GM20431 (cell line): ENCODE measurements at regions not wholly inside any gene's neighbourhood (a gene's known extent, or its start where the extent isn't known, plus 50 kb on each side); places are given as distances from the start of the nearest gene placed in this dataset.

ENCODE experiments used
- in situ Hi-C: fragments of 300-500 bp; cut with MseI, MboI; formaldehyde crosslinking; loops from one replicate; pipeline ENCODE4 v1.15.0; 2020; ENCODE audit warnings: low sequenced_read_pairs; ENCODE audit not compliant: unreplicated experiment

DNA sequence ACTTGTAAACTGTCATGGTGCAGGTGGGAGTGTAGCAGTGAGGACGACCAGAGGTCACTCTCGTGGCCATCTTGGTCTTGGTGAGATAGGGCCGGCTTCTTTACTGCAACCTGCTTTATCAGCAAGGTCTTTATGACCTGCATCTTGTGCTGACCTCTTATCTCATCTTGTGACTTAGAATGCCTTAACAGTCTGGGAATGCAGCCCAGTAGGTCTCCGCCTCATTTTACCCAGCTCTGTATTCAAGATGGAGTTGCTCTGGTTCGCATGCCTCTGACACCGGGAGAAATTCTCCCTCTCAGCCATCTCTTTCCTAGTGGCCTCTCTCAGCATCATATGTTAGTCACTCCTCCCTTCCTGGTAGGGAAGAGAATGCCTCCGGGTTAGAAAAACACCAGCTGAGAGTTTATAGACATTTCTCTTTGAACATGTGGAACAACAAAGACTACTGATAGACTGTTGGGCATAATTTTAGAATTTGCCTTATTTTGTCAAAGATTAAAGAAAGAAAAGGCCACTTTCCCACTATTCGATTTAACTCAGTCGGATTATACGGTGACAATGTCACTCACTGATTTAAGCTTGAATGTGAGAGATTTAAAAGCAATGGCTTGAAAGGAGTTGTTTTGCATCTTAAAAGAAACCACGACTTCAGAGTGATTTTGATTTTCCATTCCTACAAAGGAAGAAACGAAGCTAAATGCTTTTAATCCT lies 67.9 kb upstream of the SNX9 start:
- in situ Hi-C loops = loop anchor here (10.0 kb wide), 1 partner anchor 110 kb away; no protein-coding TSS in a partner anchor

GRCh38 chr6:157755746-157756411 lies 67.2 kb upstream of the SNX9 start:
- in situ Hi-C loops = loop anchor here (10.0 kb wide), 1 partner anchor 109 kb away; no protein-coding TSS in a partner anchor

- in situ Hi-C loops = loop anchor here (10.0 kb wide), 1 partner anchor 108 kb away; no protein-coding TSS in a partner anchor
These were observed 66.2 kb upstream of the SNX9 start for GRCh38 chr6:157756708-157757429.

DNA sequence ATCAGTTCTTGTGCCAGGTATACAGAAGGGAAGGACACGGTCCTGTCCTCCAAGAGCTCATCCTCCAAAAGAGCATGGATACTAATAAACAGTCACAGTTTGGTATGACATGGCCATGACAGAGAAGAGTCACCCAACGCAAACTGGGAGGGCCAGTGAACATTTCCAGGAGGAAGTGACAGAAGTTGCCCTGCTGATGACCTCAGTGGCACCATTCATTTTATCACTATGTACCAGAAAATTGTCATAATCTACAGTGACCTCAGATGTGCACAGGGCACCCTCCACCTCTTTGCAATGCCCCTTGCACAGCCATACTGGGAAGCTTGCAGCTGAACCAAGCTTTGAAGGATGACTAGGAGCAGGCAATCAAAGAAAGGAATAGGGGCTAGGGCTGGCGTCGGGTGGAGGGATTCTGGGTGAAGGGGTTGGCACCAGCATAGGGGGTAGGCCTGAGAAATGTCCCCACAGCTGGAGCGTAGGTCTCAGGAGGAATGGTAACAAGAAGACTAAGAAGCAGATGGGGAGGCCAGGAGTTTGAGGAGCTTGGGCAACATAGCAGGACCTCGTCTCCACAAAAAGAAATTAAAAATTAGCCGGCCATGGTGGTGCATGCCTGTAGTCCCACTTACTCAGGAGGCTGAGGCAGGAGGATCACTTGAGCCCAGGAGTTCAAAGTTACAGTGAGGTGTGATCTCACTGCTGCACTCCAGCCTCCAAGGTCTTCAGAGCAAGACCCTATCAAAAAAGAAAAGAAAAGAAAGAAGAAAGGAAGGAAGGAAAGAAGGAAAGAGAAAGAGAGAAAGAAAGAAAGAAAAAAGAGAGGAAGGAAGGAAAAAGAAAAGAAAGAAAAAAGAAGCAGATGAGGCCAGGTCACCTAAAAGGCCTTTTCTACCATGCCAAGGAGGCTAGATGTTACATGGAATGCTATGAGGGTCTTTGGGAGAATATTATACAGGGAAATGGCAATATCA lies 65.3 kb upstream of the SNX9 start:
- in situ Hi-C loops = loop anchor here (10.0 kb wide), 1 partner anchor 107 kb away; no protein-coding TSS in a partner anchor

- in situ Hi-C loops = loop anchor here (10.0 kb wide), 1 partner anchor 106 kb away; no protein-coding TSS in a partner anchor
These were observed 64.5 kb upstream of the SNX9 start for GRCh38 chr6:157758516-157759023.

DNA sequence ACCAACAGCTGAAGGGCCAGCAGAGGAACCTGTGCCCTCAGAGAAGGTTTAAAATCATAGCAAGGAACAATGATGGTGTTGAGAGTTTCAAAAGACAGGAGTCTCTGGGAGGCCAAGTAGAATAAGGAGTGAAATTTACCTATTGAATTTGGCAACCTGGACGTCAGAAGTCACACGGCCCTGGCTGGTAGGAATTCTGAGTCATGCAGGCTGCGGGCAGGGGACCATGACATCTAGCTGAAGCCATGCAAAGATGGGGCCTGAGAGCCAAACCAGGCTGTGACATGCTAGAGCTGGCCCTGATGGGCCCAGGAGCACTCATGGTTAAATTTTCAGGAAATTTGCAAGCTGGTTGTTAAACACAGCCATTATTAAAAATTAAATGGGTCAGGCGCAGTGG lies 64.0 kb upstream of the SNX9 start:
- in situ Hi-C loops = loop anchor here (10.0 kb wide), 1 partner anchor 106 kb away; no protein-coding TSS in a partner anchor

- in situ Hi-C loops = no loop called here
These were observed 62.9 kb upstream of the SNX9 start for GRCh38 chr6:157760137-157760536.

DNA sequence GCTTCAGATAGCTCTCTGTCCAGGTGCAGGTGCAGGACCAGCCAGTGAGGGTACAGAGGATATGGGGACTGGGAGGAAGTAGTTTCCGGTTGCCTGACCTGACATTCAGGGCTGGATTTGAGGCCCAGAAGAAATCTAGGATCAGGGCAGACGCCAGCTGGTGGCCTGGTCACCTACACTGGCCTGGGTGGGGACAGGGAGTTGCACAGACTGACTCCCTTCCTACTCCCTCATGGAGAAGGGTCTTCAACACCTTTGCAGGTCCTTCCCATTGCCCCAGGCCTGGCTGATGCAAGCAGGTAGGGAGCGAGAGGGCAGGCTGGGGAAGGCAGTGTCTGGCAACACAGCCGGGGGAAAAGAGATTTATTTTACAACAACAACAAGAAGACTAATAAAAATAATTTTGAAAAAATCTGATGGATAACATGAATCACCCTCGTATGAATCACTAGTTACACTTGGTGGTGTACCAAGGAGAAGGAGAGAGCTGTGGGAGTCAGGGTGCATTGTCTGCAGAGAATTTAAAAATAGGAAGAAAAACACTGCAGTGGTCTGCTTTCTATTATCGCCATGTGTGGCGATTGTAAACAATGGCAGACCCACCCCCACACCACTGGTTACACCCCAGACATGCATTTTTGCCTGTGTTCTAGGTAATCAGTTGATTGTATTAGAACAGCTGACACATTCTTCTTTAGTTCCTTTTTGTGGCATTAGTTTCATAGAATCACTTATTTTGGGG lies 62.3 kb upstream of the SNX9 start:
- in situ Hi-C loops = no loop called here

GRCh38 chr6:157761331-157761921 lies 61.6 kb upstream of the SNX9 start:
- in situ Hi-C loops = no loop called here

DNA sequence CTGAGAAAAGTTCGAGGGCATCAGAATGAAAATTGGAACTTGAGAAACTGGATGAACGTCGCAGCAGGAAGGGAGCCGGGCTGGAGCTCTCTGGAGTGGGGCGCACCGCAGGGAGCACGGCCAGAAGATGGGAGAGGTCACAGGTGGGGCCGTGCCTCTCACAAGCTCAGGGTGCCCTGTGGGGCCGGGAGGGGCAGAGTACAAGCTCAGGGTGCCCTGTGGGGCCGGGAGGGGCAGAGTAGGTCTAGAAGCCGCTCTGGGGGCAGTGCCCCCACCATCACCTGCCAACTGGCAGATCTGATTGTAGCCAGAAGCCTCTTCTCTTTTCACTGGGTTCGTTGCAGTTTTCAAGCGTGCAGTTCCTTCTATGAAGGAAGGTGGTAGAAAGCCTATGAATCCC lies 61.1 kb upstream of the SNX9 start:
- in situ Hi-C loops = no loop called here

GRCh38 chr6:157762636-157763035 lies 60.4 kb upstream of the SNX9 start:
- in situ Hi-C loops = no loop called here

GRCh38 chr6:157763129-157763903 lies 59.7 kb upstream of the SNX9 start:
- in situ Hi-C loops = no loop called here

DNA sequence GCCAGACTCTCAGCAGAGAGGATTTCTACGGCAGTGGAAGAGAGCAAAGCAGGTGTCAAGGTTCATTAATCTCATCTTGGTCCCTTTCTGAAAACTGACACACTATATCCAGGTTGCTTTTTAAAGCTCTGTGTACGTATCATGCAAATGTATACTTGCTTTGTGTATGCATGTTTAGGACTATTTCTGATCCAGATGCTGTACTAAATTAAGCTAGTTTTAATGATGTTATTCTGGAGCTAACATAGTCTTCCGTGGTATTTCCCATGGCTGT lies 59.2 kb upstream of the SNX9 start:
- in situ Hi-C loops = no loop called here

GRCh38 chr6:157764178-157765068 lies 58.6 kb upstream of the SNX9 start:
- in situ Hi-C loops = no loop called here

- in situ Hi-C loops = no loop called here
These were observed 55.9 kb upstream of the SNX9 start for GRCh38 chr6:157766901-157767774.

DNA sequence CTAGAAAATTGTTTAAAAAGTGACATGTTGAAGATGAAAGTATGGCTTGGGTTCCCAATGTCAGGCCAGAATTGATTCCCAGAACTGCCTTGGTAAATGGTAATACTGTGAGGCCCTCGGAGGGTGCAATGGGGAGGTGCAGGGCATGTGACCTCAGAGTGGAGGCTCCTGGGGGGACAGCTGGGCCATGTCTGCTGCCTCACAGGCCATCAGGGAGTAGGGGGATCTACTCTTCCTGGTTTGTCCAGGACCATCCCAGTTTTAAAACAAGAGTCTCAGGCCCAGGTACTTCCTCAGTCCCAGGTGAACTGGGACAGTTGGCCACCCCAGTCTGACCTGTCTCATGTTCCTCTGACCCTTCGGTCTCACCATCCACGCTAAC lies 55.3 kb upstream of the SNX9 start:
- in situ Hi-C loops = no loop called here
